HUDEP-2 (cell line): ENCODE measurements at regions not wholly inside any gene's neighbourhood (a gene's known extent, or its start where the extent isn't known, plus 50 kb on each side); places are given as distances from the start of the nearest gene placed in this dataset.

Experiments used
- DNase-seq, 76 experiments: peaks; one replicate each; lab custom pipeline; 2025; ENCODE audit not compliant: unreplicated experiment in 76 of 76; lab: John Stamatoyannopoulos, UW

GRCh38 chr18:11553098-11553940 lies 56.1 kb upstream of the SLC35G4 start:
- peak in 17 of 76 experiments; percentile 0 to 51 (median 10) for DNase-seq

GRCh38 chr18:11548916-11549551 lies 60.4 kb upstream of the SLC35G4 start:
- no peak for DNase-seq

DNA sequence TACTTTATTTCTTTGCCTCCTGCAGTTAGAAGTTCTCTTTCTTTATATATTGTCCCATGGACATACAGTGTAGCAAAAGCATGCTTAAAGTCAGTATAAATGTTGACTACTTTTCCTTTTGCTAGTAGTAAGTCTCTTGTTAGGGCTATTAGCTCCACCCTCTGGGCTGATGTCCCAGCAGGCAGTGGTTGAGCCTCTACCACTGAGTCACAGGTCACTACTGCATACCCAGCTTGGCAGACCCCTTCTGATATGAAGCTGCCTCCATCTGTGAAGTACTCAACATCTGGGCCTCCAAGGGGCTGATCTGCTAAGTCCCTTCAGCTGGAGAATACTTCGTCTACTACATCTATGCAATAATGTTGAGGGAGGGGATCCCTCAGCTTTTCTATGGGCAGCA lies 61.0 kb upstream of the SLC35G4 start:
- DNase-seq, result no peak

- DNase-seq, result no peak
Observed at GRCh38 chr18:11544060-11544633, 65.2 kb upstream of the SLC35G4 start.

GRCh38 chr18:11541179-11541578 lies 68.2 kb upstream of the SLC35G4 start:
- no peak for DNase-seq

DNA sequence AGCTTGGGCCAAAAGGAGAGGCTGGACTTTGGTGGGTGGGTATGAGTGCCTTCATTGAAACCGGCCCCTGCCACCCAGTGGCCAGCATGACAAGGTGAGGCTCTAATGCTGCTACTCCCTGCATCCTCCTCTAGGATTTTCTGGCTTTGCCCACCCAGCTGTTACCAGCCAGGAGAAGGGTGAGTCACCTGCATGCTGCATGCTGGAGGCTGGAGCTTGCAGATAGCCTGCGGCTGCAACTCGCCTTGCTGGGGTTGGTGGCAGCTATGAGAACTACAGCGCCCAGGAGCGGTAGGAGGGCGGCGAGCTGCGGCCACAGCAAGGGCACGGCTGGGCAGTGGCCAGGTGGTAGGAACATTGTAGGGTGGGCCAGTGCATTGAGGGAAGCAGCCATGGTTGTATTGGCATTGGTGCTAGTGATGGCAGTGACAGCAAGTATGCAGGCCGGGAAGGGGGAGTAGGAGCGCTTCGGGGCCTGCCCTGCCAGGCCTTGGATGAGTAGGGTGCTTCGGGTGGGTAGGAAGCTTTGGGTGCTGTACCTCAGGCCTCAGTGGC lies 75.4 kb upstream of the SLC35G4 start:
- no peak for DNase-seq

DNA sequence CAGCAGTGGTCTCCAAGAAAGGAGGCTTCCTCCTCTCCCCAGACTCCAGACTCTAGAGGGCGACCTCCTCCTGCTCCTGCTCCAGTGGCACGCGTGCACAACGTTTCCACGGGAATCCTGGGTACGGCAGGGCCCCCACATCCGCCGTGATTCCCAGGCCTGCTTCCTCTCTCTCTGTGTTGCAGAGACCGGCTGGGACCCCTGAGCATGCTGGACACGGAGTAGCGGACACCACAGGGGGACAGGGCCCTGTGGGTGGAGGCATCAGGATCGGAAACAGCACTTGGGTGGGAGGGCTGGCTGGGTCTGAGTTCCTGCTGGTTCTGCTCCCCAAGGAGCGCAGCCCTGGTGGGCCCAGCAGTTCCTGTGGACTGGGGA lies 75.9 kb upstream of the SLC35G4 start:
- DNase-seq, result no peak

DNA sequence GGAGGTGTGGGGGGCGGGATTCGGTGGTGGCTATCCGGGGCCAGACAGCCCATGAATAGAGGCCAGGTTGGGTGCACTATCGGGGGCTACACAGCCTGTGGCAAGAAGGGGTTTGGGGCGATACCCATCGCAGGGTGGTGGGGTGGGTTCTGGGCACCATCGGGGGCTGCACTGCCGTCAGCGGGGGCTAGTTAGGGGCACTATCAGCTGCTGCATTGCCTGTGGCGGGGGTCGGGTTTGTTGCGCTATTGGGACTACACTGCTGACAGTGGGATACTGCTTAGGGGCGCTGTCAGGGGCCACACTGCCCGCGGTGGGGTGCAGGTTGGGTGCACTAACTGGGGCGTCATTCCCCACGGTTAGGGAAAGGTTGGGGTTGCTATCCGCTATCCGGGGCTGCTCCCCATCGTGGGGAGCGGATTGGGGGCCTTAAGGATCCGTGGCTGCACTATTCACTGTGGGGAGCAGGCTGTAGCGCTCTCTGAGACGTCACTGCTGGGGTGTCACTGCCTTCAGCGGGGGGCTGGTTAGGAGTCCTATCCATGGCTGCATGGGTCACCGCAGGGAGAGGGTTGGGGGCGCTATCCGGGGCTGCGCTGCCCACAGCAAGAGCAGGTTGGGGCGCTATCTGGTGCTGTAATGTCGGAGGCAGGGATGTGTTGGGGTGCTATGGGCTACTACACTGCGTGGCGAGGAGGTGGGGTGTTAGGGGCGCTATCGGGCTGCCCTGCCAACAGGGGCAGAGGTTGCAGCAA lies 76.5 kb upstream of the SLC35G4 start:
- no peak for DNase-seq

- no peak for DNase-seq
Observed at GRCh38 chr18:11529081-11529480, 80.3 kb upstream of the SLC35G4 start.

- no peak for DNase-seq
Observed at GRCh38 chr18:11526675-11527074, 82.7 kb upstream of the SLC35G4 start.

GRCh38 chr18:11523804-11524203 lies 85.6 kb upstream of the SLC35G4 start:
- DNase-seq, result no peak

- no peak for DNase-seq
Observed at GRCh38 chr18:11522992-11523391, 86.4 kb upstream of the SLC35G4 start.

GRCh38 chr18:11521853-11522252 lies 87.5 kb upstream of the SLC35G4 start:
- DNase-seq, result no peak

- DNase-seq, result no peak
Observed at GRCh38 chr18:11520536-11520935, 88.9 kb upstream of the SLC35G4 start.

DNA sequence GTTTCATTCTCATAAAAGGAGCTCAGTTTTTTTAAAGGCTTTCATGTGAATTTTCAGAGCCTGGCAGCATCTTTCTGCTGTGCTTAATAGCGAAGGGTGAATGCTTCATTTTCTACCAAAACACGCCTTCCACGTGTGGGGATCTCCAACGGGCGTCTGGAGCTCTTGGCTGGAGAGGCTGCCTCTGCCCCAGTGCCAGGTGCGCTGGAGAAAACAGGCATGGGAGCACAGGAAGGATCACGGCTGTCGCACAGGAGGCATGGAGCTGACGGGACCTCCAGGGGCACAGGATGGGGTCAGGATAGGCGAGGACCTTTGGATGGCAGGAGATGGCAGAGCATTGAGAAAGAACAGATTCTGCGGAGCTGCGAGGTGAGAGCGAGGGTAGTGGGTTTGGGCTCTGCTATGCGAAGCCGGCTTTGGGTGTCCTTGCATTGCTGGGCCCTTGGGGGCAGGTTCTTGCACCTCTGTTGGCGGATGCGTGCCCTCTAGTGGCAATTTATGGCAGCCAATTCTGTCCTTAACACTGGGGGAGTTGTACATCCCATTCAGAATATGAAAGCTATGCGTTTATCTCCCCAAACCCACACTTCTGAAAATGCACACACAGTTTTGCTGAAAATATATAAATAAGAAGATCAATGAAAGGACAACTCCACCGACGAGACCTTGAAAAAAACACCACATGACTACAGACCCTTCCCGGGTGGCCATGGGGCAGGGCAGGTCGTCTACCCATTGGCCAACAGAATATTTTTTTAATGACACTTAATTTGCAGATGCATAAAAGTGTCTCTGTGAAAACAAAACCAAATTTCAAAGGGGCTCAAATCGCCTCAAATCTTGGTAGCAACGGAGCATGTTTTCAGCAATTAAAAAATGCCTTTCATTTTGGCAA lies 90.4 kb upstream of the SLC35G4 start:
- DNase-seq, result peak in 51 of 76 experiments; percentile 1 to 67 (median 22)

DNA sequence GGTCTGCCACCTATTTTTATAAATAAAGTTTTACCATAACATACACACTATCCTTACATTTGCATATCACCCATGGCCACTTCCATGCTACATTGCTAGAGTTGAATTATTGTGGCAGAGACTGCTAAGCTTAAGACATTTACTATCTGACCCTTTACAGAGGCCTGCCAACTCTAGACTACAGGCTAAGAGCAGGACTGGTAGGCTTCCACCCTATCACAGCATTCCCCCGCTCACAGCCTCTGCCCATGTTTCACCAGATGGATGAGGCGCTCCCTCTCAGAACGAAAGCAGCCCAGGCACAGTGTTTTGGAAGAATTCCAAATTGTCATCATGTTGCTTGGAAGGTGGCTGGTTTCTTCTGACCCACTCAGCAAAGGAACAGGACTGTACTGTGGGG lies 91.7 kb upstream of the SLC35G4 start:
- DNase-seq, result no peak

- DNase-seq, result no peak
Observed at GRCh38 chr18:11516751-11517503, 92.5 kb upstream of the SLC35G4 start.

DNA sequence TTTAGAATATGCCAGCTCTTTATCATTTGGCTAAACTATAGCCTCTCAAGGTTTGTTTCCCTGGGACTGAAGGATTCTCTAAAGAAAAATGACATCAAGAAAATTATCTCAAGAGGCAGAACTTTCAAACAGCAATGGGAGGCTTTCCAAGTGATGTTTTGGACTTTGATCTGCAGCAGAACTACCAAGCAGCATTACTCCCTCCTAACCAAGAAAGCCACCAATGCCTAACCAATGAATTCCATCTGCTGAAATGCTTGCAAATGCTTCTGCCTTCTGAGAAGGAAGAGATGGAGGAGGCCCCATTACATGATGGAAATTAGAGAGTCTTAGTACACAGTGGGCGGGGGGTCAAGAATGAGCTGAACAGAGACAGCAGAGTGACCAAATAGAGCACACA lies 95.1 kb upstream of the SLC35G4 start:
- DNase-seq, result no peak
